HCT116 (cell line): ENCODE measurements at regions not wholly inside any gene's neighbourhood (a gene's known extent, or its start where the extent isn't known, plus 50 kb on each side); places are given as distances from the start of the nearest gene placed in this dataset.

Experiments
- ATAC-seq: fragments of 200-7000 bp; cut with Tn5 transposase; 2 replicates; pipeline ENCODE4 v1.9.1; 2020; ENCODE audit warnings: mild to moderate bottlenecking, moderate library complexity
- BruUV-seq: library from RNA; stranded (reverse); fragments of 400-500 nt; replicated peaks from 2 replicates; lab custom pipeline; 2021; lab: Mats Ljungman, UMichigan
- CTCF ChIA-PET: fragments of 300-600 bp; sonication (Branson Sonifier 250); formaldehyde crosslinking; loops from one replicate; lab custom pipeline; 2021; ENCODE audit warnings: antibody characterized with exemption; lab: Charles Lee
- POLR2A ChIA-PET: fragments of 300-600, 350-600 bp; sonication (Branson Sonifier 250); formaldehyde crosslinking; loops from one replicate; lab custom pipeline; 2021; ENCODE audit warnings: antibody characterized with exemption; lab: Charles Lee
- RAD21 ChIA-PET, 2 experiments: fragments of 300-600 bp; sonication (Branson Sonifier 250); formaldehyde crosslinking; loops; one replicate each; lab custom pipeline; 2023; ENCODE audit warnings: low total read pairs in 2 of 2; ENCODE audit not compliant: uncharacterized antibody in 2 of 2, unreplicated experiment in 2 of 2, low non-redundant PET in 1 of 2; lab: Charles Lee
- DNase-seq: peaks from one replicate; pipeline ENCODE4 v3.0.0-alpha.2; 2010; ENCODE audit warnings: low read depth, low spot score
- H2AFZ ChIP-seq: fragments of 200-600 bp; shearing (Covaris generic), sonication (generic); 2 replicates; pipeline ENCODE4 v1.6.1; 2017; ENCODE audit warnings: low read depth, mixed run types, mixed read lengths, antibody characterized with exemption, low read length; ENCODE audit not compliant: poor library complexity, severe bottlenecking
- H3K27ac ChIP-seq: 2 replicates; pipeline ENCODE4 v1.5.1; 2012; ENCODE audit warnings: low read depth, low read length
- H3K27me3 ChIP-seq: fragments of 200-600 bp; sonication (generic); 2 replicates; pipeline ENCODE4 v1.6.1; 2016; ENCODE audit warnings: mixed run types, low read length, mixed read lengths; ENCODE audit not compliant: insufficient read depth
- H3K36me3 ChIP-seq, 2 experiments: fragments of 200-500 bp in 1 of 2; fragments of 200-600 bp in 1 of 2; sonication (Bioruptor generic) in 1 of 2; sonication (generic) in 1 of 2; 2 replicates each; pipeline versions ENCODE4 v1.5.1 to v1.6.1; 2014 to 2016; ENCODE audit warnings: low read length in 2 of 2, inconsistent platforms in 1 of 2, mixed read lengths in 1 of 2, mixed run types in 1 of 2; ENCODE audit not compliant: insufficient read depth in 2 of 2, control insufficient read depth in 1 of 2
- H3K4me1 ChIP-seq, 2 experiments: fragments of 200-600 bp in 1 of 2; sonication (generic) in 1 of 2; 2 replicates each; pipeline versions ENCODE4 v1.5.1 to v1.6.1; 2012 to 2017; ENCODE audit warnings: low read length in 2 of 2, inconsistent platforms in 1 of 2, mild to moderate bottlenecking in 1 of 2, mixed read lengths in 1 of 2, mixed run types in 1 of 2, moderate library complexity in 1 of 2; ENCODE audit not compliant: insufficient read depth in 2 of 2, control insufficient read depth in 1 of 2
- H3K4me2 ChIP-seq: fragments of 200-600 bp; sonication (generic); 2 replicates; pipeline ENCODE4 v1.6.1; 2017; ENCODE audit warnings: mixed run types, low read length, mixed read lengths
- H3K4me3 ChIP-seq, 2 experiments: fragments of 200-600 bp in 1 of 2; sonication (generic) in 1 of 2; replicated peaks in 1 of 2; 2 replicates each; pipeline ENCODE4 v1.5.1; 2011 to 2016; ENCODE audit warnings: low read length in 2 of 2, control low read depth in 1 of 2, low read depth in 1 of 2, mild to moderate bottlenecking in 1 of 2, mixed read lengths in 1 of 2, mixed run types in 1 of 2
- H3K79me2 ChIP-seq: fragments of 200-600 bp; sonication (generic); 2 replicates; pipeline ENCODE4 v1.6.1; 2017; ENCODE audit warnings: mild to moderate bottlenecking, mixed run types, low read length, moderate library complexity, mixed read lengths; ENCODE audit not compliant: insufficient read depth
- H3K9ac ChIP-seq: fragments of 200-600 bp; sonication (generic); 2 replicates; pipeline ENCODE4 v1.6.1; 2016; ENCODE audit warnings: low read length, mixed read lengths
- H3K9me2 ChIP-seq: fragments of 200-600 bp; sonication (generic), shearing (Covaris generic); 2 replicates; pipeline ENCODE4 v1.6.1; 2017; ENCODE audit warnings: mixed run types, mild to moderate bottlenecking, moderate library complexity; ENCODE audit not compliant: insufficient read depth
- H3K9me3 ChIP-seq, 2 experiments: fragments of 200-500 bp in 1 of 2; fragments of 200-600 bp in 1 of 2; sonication (Bioruptor generic) in 1 of 2; sonication (generic) in 1 of 2; 2 replicates each; pipeline ENCODE4 v1.6.1; 2014 to 2017; ENCODE audit warnings: low read length in 2 of 2, mixed read lengths in 2 of 2, inconsistent platforms in 1 of 2, low read depth in 1 of 2, mild to moderate bottlenecking in 1 of 2, mixed run types in 1 of 2, moderate library complexity in 1 of 2; ENCODE audit not compliant: control insufficient read depth in 1 of 2, insufficient read depth in 1 of 2
- H4K20me1 ChIP-seq: fragments of 200-600 bp; sonication (generic), shearing (Covaris generic); 2 replicates; pipeline ENCODE4 v1.6.1; 2017; ENCODE audit warnings: mixed run types, mild to moderate bottlenecking, moderate library complexity; ENCODE audit not compliant: insufficient read depth
- ATF3 ChIP-seq: IDR thresholded peaks from 2 replicates; pipeline ENCODE4 v1.6.1; 2012
- CEBPB ChIP-seq: IDR thresholded peaks from 2 replicates; pipeline ENCODE4 v1.6.1; 2012; ENCODE audit warnings: low read depth
- EZH2 ChIP-seq: fragments of 200-600 bp; sonication (generic); IDR thresholded peaks from 2 replicates; pipeline ENCODE4 v1.6.1; 2017; ENCODE audit warnings: antibody characterized with exemption, mixed run types
- EZH2phosphoT487 ChIP-seq: fragments of 200-600 bp; IDR thresholded peaks from 2 replicates; pipeline ENCODE4 v1.6.1; 2018; ENCODE audit warnings: antibody characterized with exemption, borderline replicate concordance
- FOSL1 ChIP-seq: IDR thresholded peaks from 2 replicates; pipeline ENCODE4 v1.6.1; 2012; ENCODE audit warnings: low read depth
- JUND ChIP-seq: IDR thresholded peaks from 2 replicates; pipeline ENCODE4 v1.6.1; 2012
- POLR2AphosphoS5 ChIP-seq: IDR thresholded peaks from 2 replicates; pipeline ENCODE4 v1.6.1; 2011; ENCODE audit warnings: mild to moderate bottlenecking, low read depth, low read length, moderate library complexity
- RAD21 ChIP-seq: IDR thresholded peaks from 2 replicates; pipeline ENCODE4 v1.6.1; 2012; ENCODE audit warnings: low read depth, mild to moderate bottlenecking
- SIN3A ChIP-seq: IDR thresholded peaks from 2 replicates; pipeline ENCODE4 v1.6.1; 2012; ENCODE audit warnings: low read depth
- SP1 ChIP-seq: IDR thresholded peaks from 2 replicates; pipeline ENCODE4 v1.6.1; 2012; ENCODE audit warnings: low read depth
- YY1 ChIP-seq: IDR thresholded peaks from 2 replicates; pipeline ENCODE4 v1.6.1; 2011; ENCODE audit warnings: low read length, low read depth, moderate library complexity, mild to moderate bottlenecking; ENCODE audit not compliant: insufficient replicate concordance; ENCODE audit errors: extremely low read depth
- intact Hi-C: fragments of 100-400 bp; cut with micrococcal nuclease; formaldehyde crosslinking; loops from 2 replicates; pipeline ENCODE4 v1.10.0; 2022
- TF ChIP-seq, protein P1 (sequence below), 3 experiments: fragments of 200-600 bp in 1 of 3; sonication (generic) in 1 of 3; IDR thresholded peaks in 2 of 3; conservative IDR thresholded peaks in 1 of 3; 2 replicates each; pipeline ENCODE4 v1.5.1; 2012 to 2017; ENCODE audit warnings: low read depth in 2 of 3, low read length in 2 of 3, antibody characterized with exemption in 1 of 3, borderline replicate concordance in 1 of 3, control low read depth in 1 of 3, mild to moderate bottlenecking in 1 of 3, mixed read lengths in 1 of 3, mixed run types in 1 of 3, moderate library complexity in 1 of 3; ENCODE audit not compliant: insufficient read depth in 1 of 3
- TF ChIP-seq, protein P2 (sequence below): IDR thresholded peaks from 2 replicates; pipeline ENCODE4 v1.6.1; 2012; ENCODE audit warnings: low read depth

DNA sequence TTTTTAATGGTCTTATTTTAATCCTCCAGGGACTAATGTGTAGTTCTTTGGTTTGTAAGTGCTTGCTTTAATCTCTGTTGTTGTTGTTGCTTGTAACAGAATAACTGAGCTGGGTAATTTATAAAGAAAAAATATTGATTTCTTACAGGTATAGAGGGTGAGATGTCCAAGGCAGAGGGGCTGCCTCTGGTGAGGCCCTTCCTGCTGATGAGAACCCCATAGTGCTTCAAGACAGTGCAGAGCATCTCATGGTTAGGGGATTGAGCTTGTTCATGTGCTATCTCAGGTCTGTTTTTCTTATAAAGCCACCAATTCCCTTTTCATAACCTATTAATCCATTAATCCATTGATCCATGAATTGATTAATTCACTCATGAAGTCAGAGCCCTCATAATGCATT, 516.3 kb upstream of the KCND2 start:
- DNase-seq (no peak), ATAC-seq (no peak)
- no peak overlapping the region for H3K4me3 ChIP-seq
- no peaks in the 10 kb centered on the region for H3K36me3 ChIP-seq
- TF ChIP-seq CEBPB (no peak), SP1 (no peak), ATF3 (no peak), EZH2 (no peak), EZH2phosphoT487 (no peak)
- RAD21 ChIA-PET = no interaction called here
- H4K20me1 ChIP-seq = no peaks in the 10 kb centered on the region
- no peak overlapping the region for H3K27ac ChIP-seq
- BruUV-seq = no TSS peak
- H3K9me2 ChIP-seq = no peaks in the 10 kb centered on the region
- no peaks in the 10 kb centered on the region for H3K79me2 ChIP-seq
- POLR2A ChIA-PET = no interaction called here
- CTCF ChIA-PET = no interaction called here
- H3K9ac ChIP-seq = no peak overlapping the region
- no peaks in the 10 kb centered on the region for H3K4me1 ChIP-seq
- no peaks in the 10 kb centered on the region for H3K9me3 ChIP-seq
- H2AFZ ChIP-seq = no peak overlapping the region
- H3K4me2 ChIP-seq = no peak overlapping the region
- H3K27me3 ChIP-seq = no peaks in the 10 kb centered on the region
- intact Hi-C loops = no loop called here

DNA sequence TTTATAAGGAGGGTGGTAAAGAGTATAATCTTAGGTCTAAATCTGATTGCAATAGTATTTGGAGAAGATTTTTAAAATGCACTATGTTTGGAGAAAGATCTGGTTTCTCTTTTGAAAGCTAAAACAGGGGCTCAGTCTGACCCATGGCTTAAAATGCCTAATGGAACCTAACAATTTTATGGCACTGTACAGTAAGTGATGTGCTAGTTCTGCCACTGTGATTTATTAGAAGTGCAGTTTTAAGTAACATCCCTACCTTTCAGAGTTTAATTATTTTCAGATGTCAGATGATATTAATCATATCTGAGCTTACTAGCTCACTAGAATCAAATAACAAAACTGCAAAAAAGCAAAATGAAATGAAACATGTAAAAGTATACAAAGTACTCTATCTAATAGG, 514.7 kb upstream of the KCND2 start:
- no peak overlapping the region for H3K9ac ChIP-seq
- no peaks in the 10 kb centered on the region for H3K4me1 ChIP-seq
- H3K4me2 ChIP-seq = no peak overlapping the region
- ChIA-PET POLR2A (no interaction called here), CTCF (no interaction called here), RAD21 (no interaction called here)
- H4K20me1 ChIP-seq = no peaks in the 10 kb centered on the region
- DNase-seq (no peak), ATAC-seq (no peak)
- H3K9me3 ChIP-seq = no peaks in the 10 kb centered on the region
- no peak for TF ChIP-seq RAD21
- no peak for TF ChIP-seq SIN3A
- TF ChIP-seq YY1 = no peak
- TF ChIP-seq POLR2AphosphoS5 = no peak
- TF ChIP-seq, protein P1, sequence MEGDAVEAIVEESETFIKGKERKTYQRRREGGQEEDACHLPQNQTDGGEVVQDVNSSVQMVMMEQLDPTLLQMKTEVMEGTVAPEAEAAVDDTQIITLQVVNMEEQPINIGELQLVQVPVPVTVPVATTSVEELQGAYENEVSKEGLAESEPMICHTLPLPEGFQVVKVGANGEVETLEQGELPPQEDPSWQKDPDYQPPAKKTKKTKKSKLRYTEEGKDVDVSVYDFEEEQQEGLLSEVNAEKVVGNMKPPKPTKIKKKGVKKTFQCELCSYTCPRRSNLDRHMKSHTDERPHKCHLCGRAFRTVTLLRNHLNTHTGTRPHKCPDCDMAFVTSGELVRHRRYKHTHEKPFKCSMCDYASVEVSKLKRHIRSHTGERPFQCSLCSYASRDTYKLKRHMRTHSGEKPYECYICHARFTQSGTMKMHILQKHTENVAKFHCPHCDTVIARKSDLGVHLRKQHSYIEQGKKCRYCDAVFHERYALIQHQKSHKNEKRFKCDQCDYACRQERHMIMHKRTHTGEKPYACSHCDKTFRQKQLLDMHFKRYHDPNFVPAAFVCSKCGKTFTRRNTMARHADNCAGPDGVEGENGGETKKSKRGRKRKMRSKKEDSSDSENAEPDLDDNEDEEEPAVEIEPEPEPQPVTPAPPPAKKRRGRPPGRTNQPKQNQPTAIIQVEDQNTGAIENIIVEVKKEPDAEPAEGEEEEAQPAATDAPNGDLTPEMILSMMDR (IDR thresholded peaks at IDR 0.05 in 2 of 3, conservative IDR thresholded peaks at IDR 0.05 in 1 of 3; ENCODE audit: borderline replicate concordance in 1 of 3, insufficient read depth in 1 of 3, low read depth in 2 of 3, low read length in 2 of 3) = no peak
- no peak for TF ChIP-seq ATF3
- no peak for TF ChIP-seq FOSL1
- TF ChIP-seq JUND = no peak
- TF ChIP-seq, protein P2, sequence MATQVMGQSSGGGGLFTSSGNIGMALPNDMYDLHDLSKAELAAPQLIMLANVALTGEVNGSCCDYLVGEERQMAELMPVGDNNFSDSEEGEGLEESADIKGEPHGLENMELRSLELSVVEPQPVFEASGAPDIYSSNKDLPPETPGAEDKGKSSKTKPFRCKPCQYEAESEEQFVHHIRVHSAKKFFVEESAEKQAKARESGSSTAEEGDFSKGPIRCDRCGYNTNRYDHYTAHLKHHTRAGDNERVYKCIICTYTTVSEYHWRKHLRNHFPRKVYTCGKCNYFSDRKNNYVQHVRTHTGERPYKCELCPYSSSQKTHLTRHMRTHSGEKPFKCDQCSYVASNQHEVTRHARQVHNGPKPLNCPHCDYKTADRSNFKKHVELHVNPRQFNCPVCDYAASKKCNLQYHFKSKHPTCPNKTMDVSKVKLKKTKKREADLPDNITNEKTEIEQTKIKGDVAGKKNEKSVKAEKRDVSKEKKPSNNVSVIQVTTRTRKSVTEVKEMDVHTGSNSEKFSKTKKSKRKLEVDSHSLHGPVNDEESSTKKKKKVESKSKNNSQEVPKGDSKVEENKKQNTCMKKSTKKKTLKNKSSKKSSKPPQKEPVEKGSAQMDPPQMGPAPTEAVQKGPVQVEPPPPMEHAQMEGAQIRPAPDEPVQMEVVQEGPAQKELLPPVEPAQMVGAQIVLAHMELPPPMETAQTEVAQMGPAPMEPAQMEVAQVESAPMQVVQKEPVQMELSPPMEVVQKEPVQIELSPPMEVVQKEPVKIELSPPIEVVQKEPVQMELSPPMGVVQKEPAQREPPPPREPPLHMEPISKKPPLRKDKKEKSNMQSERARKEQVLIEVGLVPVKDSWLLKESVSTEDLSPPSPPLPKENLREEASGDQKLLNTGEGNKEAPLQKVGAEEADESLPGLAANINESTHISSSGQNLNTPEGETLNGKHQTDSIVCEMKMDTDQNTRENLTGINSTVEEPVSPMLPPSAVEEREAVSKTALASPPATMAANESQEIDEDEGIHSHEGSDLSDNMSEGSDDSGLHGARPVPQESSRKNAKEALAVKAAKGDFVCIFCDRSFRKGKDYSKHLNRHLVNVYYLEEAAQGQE = no peak
- no peak for TF ChIP-seq CEBPB
- intact Hi-C loops = no loop called here
- no peaks in the 10 kb centered on the region for H3K9me2 ChIP-seq
- H3K27ac ChIP-seq = no peak overlapping the region
- no peak overlapping the region for H2AFZ ChIP-seq
- no peaks in the 10 kb centered on the region for H3K27me3 ChIP-seq
- BruUV-seq = no TSS peak
- no peaks in the 10 kb centered on the region for H3K79me2 ChIP-seq
- H3K36me3 ChIP-seq = no peaks in the 10 kb centered on the region
- no peak overlapping the region for H3K4me3 ChIP-seq
